PC-3 (cell line): ENCODE measurements at regions not wholly inside any gene's neighbourhood (a gene's known extent, or its start where the extent isn't known, plus 50 kb on each side); places are given as distances from the start of the nearest gene placed in this dataset.
"Not testable (repeated sequence)": the region's sequence is repeated elsewhere in the genome, so short reads cannot be mapped to it uniquely, and the experiment has no call there.

Experiments
- ATAC-seq: fragments of 200-7000 bp; cut with Tn5 transposase; 2 replicates; pipeline ENCODE4 v1.9.1; 2020; ENCODE audit warnings: mild to moderate bottlenecking, moderate library complexity
- BruUV-seq: library from RNA; stranded (reverse); fragments of 400-500 nt; replicated peaks from 2 replicates; lab custom pipeline; 2021; lab: Mats Ljungman, UMichigan
- CTCF ChIA-PET: fragments of 300-600 bp; sonication (Branson Sonifier 250); formaldehyde crosslinking; loops from one replicate; lab custom pipeline; 2022; ENCODE audit warnings: antibody characterized with exemption; lab: Charles Lee
- POLR2A ChIA-PET: fragments of 300-600 bp; sonication (Branson Sonifier 250); formaldehyde crosslinking; loops from one replicate; lab custom pipeline; 2022; ENCODE audit warnings: antibody characterized with exemption; ENCODE audit not compliant: unreplicated experiment; lab: Charles Lee
- DNase-seq: peaks from one replicate; pipeline ENCODE4 v3.0.0-alpha.2; 2015
- H2AFZ ChIP-seq: fragments of 300-600 bp; sonication (generic); 2 replicates; pipeline ENCODE4 v1.6.0; 2016; ENCODE audit warnings: antibody characterized with exemption, low read length
- H3F3A ChIP-seq: fragments of 300-600 bp; sonication (generic); one replicate; pipeline ENCODE4 v1.6.0; 2017; ENCODE audit warnings: antibody characterized with exemption, low read length, control low read depth, mild to moderate bottlenecking; ENCODE audit not compliant: unreplicated experiment
- H3K27ac ChIP-seq: fragments of 300-600 bp; sonication (generic); 2 replicates; pipeline ENCODE4 v1.5.1; 2016; ENCODE audit warnings: mild to moderate bottlenecking, low read length
- H3K27me3 ChIP-seq: fragments of 300-600 bp; sonication (generic); 2 replicates; pipeline ENCODE4 v1.6.1; 2016; ENCODE audit warnings: low read length, mixed read lengths
- H3K36me3 ChIP-seq: fragments of 300-600 bp; sonication (generic); 2 replicates; pipeline ENCODE4 v1.6.1; 2016; ENCODE audit warnings: low read depth, mixed run types, low read length, mixed read lengths
- H3K4me1 ChIP-seq: fragments of 300-600 bp; sonication (generic); 2 replicates; pipeline ENCODE4 v1.5.1; 2016; ENCODE audit warnings: low read length; ENCODE audit not compliant: insufficient read depth
- H3K4me2 ChIP-seq: fragments of 300-600 bp; sonication (generic); 2 replicates; pipeline ENCODE4 v1.6.0; 2016; ENCODE audit warnings: low read length
- H3K4me3 ChIP-seq: fragments of 300-600 bp; sonication (generic); 2 replicates; pipeline ENCODE4 v1.5.1; 2016; ENCODE audit warnings: mild to moderate bottlenecking, low read length, mixed read lengths
- H3K79me2 ChIP-seq: fragments of 300-600 bp; sonication (generic); 2 replicates; pipeline ENCODE4 v1.6.1; 2017; ENCODE audit warnings: low read length, mixed read lengths
- H3K9ac ChIP-seq: fragments of 300-600 bp; sonication (generic); 2 replicates; pipeline ENCODE4 v1.6.0; 2016; ENCODE audit warnings: mild to moderate bottlenecking, low read length
- H3K9me2 ChIP-seq: fragments of 300-600 bp; sonication (generic); replicated peaks from 2 replicates; pipeline ENCODE4 v1.6.1; 2016; ENCODE audit warnings: mixed run types, low read length, mixed read lengths
- H3K9me3 ChIP-seq: fragments of 300-600 bp; sonication (generic); 2 replicates; pipeline ENCODE4 v1.6.1; 2016; ENCODE audit warnings: low read length, mixed read lengths
- H4K20me1 ChIP-seq: fragments of 300-600 bp; sonication (generic); 2 replicates; pipeline ENCODE4 v1.6.1; 2016; ENCODE audit warnings: low read length, mixed read lengths
- intact Hi-C: fragments of 100-400 bp; cut with micrococcal nuclease; formaldehyde crosslinking; loops from 2 replicates; pipeline ENCODE4 v1.9.0; 2023

- intact Hi-C loops, H3K36me3 ChIP-seq, H3K9me2 ChIP-seq, H3F3A ChIP-seq, CTCF ChIA-PET, BruUV-seq, H2AFZ ChIP-seq, H3K4me2 ChIP-seq, H3K4me3 ChIP-seq, H3K9me3 ChIP-seq, H3K9ac ChIP-seq, H3K79me2 ChIP-seq, H4K20me1 ChIP-seq, ATAC-seq, POLR2A ChIA-PET, DNase-seq, H3K27me3 ChIP-seq, H3K27ac ChIP-seq, H3K4me1 ChIP-seq: not testable (repeated sequence)
Measured at GRCh38 chr9:64499541-64499940, 785.5 kb downstream of the FOXD4L5 start.

- H3K4me1 ChIP-seq, POLR2A ChIA-PET, ATAC-seq, H3K4me3 ChIP-seq, H2AFZ ChIP-seq, H3K27me3 ChIP-seq, H3K9ac ChIP-seq, H3K9me3 ChIP-seq, BruUV-seq, H3K9me2 ChIP-seq, CTCF ChIA-PET, H3K79me2 ChIP-seq, H3K27ac ChIP-seq, H3K36me3 ChIP-seq, H3F3A ChIP-seq, H4K20me1 ChIP-seq, H3K4me2 ChIP-seq, intact Hi-C loops: not testable (repeated sequence)
- peak; percentile 0 for DNase-seq
Measured at GRCh38 chr9:64498409-64498808, 786.6 kb downstream of the FOXD4L5 start.

- not testable (repeated sequence) for ATAC-seq
Measured at GRCh38 chr9:64488544-64488943, 796.5 kb downstream of the FOXD4L5 start.

GRCh38 chr9:64486067-64486466 is 798.9 kb downstream of the FOXD4L5 start:
- H3K9me3 ChIP-seq, H3K36me3 ChIP-seq, BruUV-seq, H3K27ac ChIP-seq, CTCF ChIA-PET, H3K9ac ChIP-seq, H3K79me2 ChIP-seq, POLR2A ChIA-PET, H3K4me3 ChIP-seq, H3K4me1 ChIP-seq, H3K9me2 ChIP-seq, intact Hi-C loops, DNase-seq, H3K4me2 ChIP-seq, H3K27me3 ChIP-seq, H3F3A ChIP-seq, H4K20me1 ChIP-seq, ATAC-seq, H2AFZ ChIP-seq: not testable (repeated sequence)

More at GRCh38 chr9:64488544-64488943, 796.5 kb downstream of the FOXD4L5 start:
- H3K36me3 ChIP-seq, H3F3A ChIP-seq, H3K9ac ChIP-seq, H3K27ac ChIP-seq, H3K4me1 ChIP-seq, H3K9me3 ChIP-seq, H3K27me3 ChIP-seq, POLR2A ChIA-PET, H2AFZ ChIP-seq, CTCF ChIA-PET, H4K20me1 ChIP-seq, H3K4me2 ChIP-seq, H3K79me2 ChIP-seq, intact Hi-C loops, H3K9me2 ChIP-seq, BruUV-seq, H3K4me3 ChIP-seq, DNase-seq: not testable (repeated sequence)

- H3K4me1 ChIP-seq: not testable (repeated sequence)
Measured at GRCh38 chr9:64479095-64479494, 805.9 kb downstream of the FOXD4L5 start.

GRCh38 chr9:64468943-64469342 is 816.1 kb downstream of the FOXD4L5 start:
- not testable (repeated sequence) for H3K9ac ChIP-seq

More at GRCh38 chr9:64479095-64479494, 805.9 kb downstream of the FOXD4L5 start:
- POLR2A ChIA-PET, H4K20me1 ChIP-seq, H3K9me2 ChIP-seq, H3F3A ChIP-seq, H2AFZ ChIP-seq, H3K4me3 ChIP-seq, H3K27ac ChIP-seq, BruUV-seq, ATAC-seq, H3K36me3 ChIP-seq, H3K4me2 ChIP-seq, DNase-seq, H3K79me2 ChIP-seq, CTCF ChIA-PET, H3K27me3 ChIP-seq, intact Hi-C loops, H3K9me3 ChIP-seq, H3K9ac ChIP-seq: not testable (repeated sequence)

GRCh38 chr9:64466052-64466599 is 818.9 kb downstream of the FOXD4L5 start:
- BruUV-seq, H3F3A ChIP-seq, H3K9ac ChIP-seq, H3K79me2 ChIP-seq, H4K20me1 ChIP-seq, H3K27ac ChIP-seq, DNase-seq, H3K4me2 ChIP-seq, H3K4me1 ChIP-seq, ATAC-seq, H3K9me2 ChIP-seq, POLR2A ChIA-PET, H3K36me3 ChIP-seq, H3K4me3 ChIP-seq, CTCF ChIA-PET, H3K9me3 ChIP-seq, H3K27me3 ChIP-seq, intact Hi-C loops, H2AFZ ChIP-seq: not testable (repeated sequence)

More at GRCh38 chr9:64468943-64469342, 816.1 kb downstream of the FOXD4L5 start:
- H3K27ac ChIP-seq, H3K27me3 ChIP-seq, BruUV-seq, DNase-seq, H4K20me1 ChIP-seq, ATAC-seq, H3K4me2 ChIP-seq, H3F3A ChIP-seq, intact Hi-C loops, CTCF ChIA-PET, H3K4me3 ChIP-seq, H3K9me3 ChIP-seq, H3K36me3 ChIP-seq, H3K79me2 ChIP-seq, POLR2A ChIA-PET, H3K4me1 ChIP-seq, H2AFZ ChIP-seq, H3K9me2 ChIP-seq: not testable (repeated sequence)
